ENCODE measurements at regions not wholly inside any gene's neighbourhood (a gene's known extent, or its start where the extent isn't known, plus 50 kb on each side); places are given as distances from the start of the nearest gene placed in this dataset.

- DNase-seq (ENCODE audit: low read depth) = no peak
Measured at GRCh38 chr17:77321649-77322513, 181.1 kb downstream of the SEC14L1 start.

- DNase-seq (ENCODE audit: low read depth) = peak; percentile 83
Measured at GRCh38 chr17:77322514-77323412, 182.0 kb downstream of the SEC14L1 start.

- no peak for DNase-seq (ENCODE audit: low read depth)
Measured at GRCh38 chr17:77323413-77324171, 182.8 kb downstream of the SEC14L1 start.

GRCh38 chr17:77324227-77324626, 183.5 kb downstream of the SEC14L1 start:
- no peak for DNase-seq (ENCODE audit: low read depth)

GRCh38 chr17:77325577-77326075, 184.9 kb downstream of the SEC14L1 start:
- DNase-seq (ENCODE audit: low read depth) = no peak

GRCh38 chr17:77326076-77326591, 185.4 kb downstream of the SEC14L1 start:
- DNase-seq (ENCODE audit: low read depth) = no peak

- DNase-seq (ENCODE audit: low read depth) = no peak
Measured at GRCh38 chr17:77326636-77327035, 185.9 kb downstream of the SEC14L1 start.

GRCh38 chr17:77327181-77327565, 186.4 kb downstream of the SEC14L1 start:
- DNase-seq (ENCODE audit: low read depth) = no peak

GRCh38 chr17:77327566-77328464, 187.0 kb downstream of the SEC14L1 start:
- no peak for DNase-seq (ENCODE audit: low read depth)

GRCh38 chr17:77328823-77329740, 188.3 kb downstream of the SEC14L1 start:
- no peak for DNase-seq (ENCODE audit: low read depth)

- no peak for DNase-seq (ENCODE audit: low read depth)
Measured at GRCh38 chr17:77329741-77330531, 189.2 kb downstream of the SEC14L1 start.

- no peak for DNase-seq (ENCODE audit: low read depth)
Measured at GRCh38 chr17:77330602-77331081, 189.9 kb downstream of the SEC14L1 start.

GRCh38 chr17:77331301-77331864, 190.6 kb downstream of the SEC14L1 start:
- no peak for DNase-seq (ENCODE audit: low read depth)

- no peak for DNase-seq (ENCODE audit: low read depth)
Measured at GRCh38 chr17:77332034-77332971, 191.5 kb downstream of the SEC14L1 start.

GRCh38 chr17:77332981-77333685, 192.4 kb downstream of the SEC14L1 start:
- DNase-seq (ENCODE audit: low read depth) = no peak

- no peak for DNase-seq (ENCODE audit: low read depth)
Measured at GRCh38 chr17:77337150-77337549, 196.4 kb downstream of the SEC14L1 start.
